Renal cortex interstitium (tissue), 11 donors: ENCODE measurements at regions not wholly inside any gene's neighbourhood (a gene's known extent, or its start where the extent isn't known, plus 50 kb on each side); places are given as distances from the start of the nearest gene placed in this dataset.
"Not testable (repeated sequence)": the region's sequence is repeated elsewhere in the genome, so short reads cannot be mapped to it uniquely, and the experiment has no call there.

Source experiments
- DNase-seq, 11 donors: peaks; one replicate each; pipeline ENCODE4 v3.0.0-alpha.2; 2013; ENCODE audit warnings: low read depth in 9 of 11, low spot score in 4 of 11; ENCODE audit errors: extremely low read depth in 1 of 11

DNA sequence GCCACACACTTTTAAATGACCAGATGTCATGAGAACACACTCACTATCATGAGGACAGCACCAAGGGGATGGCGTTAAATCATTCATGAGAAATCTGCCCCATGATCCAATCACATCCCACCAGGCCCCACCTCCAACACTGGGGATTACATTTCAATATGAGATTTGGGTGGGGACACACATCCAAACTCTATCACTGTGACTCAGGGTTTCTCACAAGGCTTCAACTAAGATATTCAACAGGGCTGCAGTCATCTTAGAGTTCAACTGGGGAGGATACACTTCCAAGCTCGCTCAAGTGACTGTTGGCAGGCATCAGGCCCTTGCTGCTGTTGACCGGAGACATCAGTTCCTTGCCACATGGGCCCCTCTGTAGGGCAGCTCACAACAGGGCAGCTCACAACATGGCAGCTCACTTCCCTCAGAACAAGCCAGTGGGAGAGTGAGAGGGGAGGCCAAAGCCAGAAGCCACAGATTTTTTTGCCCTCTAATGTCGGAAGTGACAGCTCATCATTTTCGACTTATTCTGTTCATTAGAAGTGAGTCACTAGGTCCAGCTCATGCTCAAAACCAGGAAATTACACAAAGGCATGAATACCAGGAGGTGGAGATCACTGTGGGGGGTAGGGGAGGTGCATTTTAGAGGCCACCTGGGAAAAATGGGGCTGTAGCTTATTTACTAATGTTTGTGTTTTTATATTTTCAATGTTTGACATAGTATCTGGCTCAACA lies 50.8 kb upstream of the PTHLH start:
- no peak for DNase-seq

DNA sequence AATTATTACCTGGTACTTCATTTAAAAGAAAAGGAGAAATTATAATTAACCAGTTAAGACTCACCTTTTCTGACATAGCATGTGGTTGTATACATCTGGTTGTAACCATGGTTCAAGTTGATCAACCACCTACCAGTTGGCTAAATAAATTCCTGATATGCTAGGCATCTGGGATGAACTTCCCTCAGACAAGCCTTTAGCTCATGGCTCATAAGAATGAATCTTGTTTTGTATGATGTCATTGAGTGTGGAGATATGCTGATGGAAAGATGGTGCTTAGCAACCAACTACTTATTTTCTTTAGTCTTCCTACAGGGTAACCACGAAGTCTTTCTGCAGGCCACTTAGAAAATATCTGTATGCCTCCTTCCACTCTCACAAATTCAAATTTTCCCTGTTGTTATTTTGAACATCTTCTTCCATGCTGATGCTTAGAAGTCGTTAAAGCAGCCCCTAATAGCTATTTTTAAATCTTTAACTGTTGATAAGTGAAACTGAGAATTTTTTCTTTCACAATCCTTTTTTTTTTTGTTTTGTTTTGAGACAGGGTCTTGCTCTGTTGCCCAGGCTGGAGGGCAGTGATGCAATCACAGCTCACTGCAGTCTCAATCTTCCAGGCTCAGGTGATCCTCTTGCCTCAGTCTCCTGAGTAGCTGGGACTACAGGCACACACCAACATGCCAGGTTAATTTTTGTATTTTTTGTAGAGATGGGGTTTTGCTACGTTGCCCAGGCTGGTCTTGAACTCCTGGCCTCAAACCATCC lies 51.9 kb upstream of the PTHLH start:
- no peak for DNase-seq

DNA sequence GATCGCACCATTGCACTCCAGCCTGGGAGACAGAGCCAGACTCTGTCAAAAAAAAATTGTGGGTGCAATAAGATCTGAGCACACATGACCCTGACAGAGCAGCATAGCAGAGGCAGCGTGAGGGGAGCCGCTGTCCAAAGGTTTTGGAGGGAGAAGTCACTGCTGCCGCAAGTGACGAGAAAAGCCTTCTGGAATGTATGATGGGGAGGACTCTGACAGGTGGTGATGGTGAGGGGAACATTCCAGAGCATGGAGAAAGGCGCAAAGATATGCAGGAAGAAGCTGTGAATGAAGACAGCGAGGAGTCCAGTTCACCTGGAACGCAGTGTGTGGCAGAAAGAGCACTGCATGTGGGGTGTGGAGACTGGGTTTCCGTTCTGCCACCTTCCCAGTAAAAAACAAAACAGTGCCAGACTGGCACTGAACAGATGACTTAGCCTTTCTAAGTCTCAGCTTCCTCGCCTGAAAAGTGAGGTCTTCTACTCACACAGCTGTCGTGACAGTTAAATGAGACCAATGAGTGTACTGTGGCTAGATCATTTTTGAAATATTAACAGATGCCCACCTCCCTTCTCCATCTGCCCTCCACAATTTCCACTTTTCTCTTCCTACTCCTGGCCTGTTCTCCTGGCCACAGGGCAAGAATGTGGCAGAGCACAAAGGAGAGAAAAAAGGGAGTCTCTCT lies 53.4 kb upstream of the PTHLH start:
- DNase-seq: no peak

- DNase-seq: no peak
These were observed 54.2 kb upstream of the PTHLH start for GRCh38 chr12:28026701-28027100.

- DNase-seq: no peak
These were observed 54.8 kb upstream of the PTHLH start for GRCh38 chr12:28027328-28027727.

DNA sequence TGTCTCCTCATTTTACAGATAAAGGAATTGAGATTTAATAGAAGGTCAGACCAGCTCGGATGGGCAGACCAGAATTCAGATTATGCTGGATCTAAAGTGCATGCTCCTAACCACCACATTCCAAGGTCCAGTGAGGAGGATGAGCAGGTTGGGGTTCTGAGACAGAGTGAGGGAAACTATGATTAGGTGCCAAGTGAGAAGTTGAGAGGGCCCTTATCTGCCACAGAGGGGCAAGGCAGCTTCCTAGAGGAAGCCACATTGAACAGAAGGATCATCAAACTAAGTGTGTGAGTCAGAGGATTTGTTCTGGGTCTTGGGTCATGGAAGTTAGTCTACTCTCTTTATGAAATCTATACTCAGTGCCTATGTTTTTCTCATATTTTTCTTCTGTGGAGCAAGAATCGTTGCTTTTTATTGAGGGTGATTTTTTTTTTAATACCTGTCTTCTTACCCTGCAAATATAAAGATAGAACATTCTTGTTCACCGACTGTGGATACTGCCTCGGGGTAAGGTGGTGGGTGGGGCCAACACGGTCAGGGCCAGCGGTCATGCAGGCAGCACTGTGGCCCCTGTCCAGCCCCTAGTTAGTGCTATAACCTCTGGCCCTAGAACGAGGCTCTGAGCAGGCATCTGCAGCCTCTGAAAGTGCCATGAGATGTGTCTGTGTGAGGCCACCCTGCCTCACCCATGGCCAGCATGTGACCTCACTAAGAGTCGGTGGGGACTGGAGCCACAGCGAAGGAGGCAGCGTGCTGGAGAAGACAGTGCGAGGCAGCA lies 55.6 kb upstream of the PTHLH start:
- no peak for DNase-seq

GRCh38 chr12:28032811-28033537 lies 60.4 kb upstream of the PTHLH start:
- no peak for DNase-seq

GRCh38 chr12:28033538-28033915 lies 61.0 kb upstream of the PTHLH start:
- no peak for DNase-seq

DNA sequence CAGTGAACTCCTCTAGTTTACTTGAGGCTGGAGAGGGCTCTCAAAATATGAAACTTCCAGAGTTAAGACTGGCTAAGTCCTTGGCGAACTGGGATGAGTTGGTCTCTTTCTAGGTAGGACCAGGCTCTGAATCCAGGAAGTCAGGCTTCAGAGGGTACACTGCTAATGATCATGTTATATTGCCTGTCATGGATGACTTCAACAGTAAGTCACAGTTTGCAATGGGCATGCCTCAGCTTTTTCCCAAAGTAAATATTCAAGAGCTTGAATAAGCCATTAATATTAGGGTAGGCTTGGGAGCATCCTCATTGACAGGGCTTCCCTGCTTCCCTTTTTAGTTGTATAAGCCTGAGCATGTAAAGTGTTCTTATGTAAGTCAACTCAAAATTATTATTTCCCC lies 61.7 kb upstream of the PTHLH start:
- no peak for DNase-seq

GRCh38 chr12:28035500-28035899 lies 63.0 kb upstream of the PTHLH start:
- DNase-seq: no peak

DNA sequence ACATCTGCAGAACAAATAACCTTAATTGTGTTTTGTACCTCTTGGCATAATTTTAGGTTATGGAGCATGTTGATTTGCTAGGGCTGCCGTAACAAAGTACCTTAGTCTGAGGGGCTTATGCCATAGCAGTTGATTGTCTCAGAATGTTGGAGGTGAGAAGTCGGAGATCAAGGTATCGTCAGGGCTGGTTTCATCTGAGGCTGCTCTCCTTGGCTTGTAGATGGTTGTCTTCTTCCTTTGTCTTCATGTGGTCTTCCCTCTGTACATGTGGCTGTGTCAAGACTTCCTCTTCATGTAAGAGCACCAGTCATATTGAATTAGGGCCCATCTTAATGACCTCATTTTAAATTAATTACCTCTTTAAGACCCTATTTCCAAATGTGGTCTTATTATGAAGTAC lies 64.4 kb upstream of the PTHLH start:
- no peak for DNase-seq

DNA sequence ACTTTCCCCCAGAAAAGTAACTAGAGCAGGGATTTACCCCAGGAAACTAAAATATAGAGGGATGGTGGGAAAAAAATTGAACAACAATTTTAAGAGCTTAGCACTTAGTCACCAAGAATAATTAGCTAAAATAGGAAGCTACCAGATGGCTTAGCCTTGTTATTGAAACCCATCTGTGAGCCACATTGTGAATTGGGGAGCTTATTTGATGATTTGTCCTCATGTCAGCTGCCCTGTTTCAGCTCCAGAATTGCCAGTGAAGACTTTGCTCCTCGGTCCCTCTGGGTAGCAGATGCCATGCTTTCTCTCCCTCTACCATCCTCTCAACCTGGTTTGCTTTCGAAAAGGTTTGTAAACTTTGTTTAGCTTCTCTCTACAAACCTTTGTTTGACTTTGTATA lies 67.7 kb upstream of the PTHLH start:
- DNase-seq: no peak

- not testable (repeated sequence) for DNase-seq
These were observed 74.1 kb upstream of the PTHLH start for GRCh38 chr12:28046600-28046999.

- no peak for DNase-seq
These were observed 78.1 kb upstream of the PTHLH start for GRCh38 chr12:28050606-28051005.

DNA sequence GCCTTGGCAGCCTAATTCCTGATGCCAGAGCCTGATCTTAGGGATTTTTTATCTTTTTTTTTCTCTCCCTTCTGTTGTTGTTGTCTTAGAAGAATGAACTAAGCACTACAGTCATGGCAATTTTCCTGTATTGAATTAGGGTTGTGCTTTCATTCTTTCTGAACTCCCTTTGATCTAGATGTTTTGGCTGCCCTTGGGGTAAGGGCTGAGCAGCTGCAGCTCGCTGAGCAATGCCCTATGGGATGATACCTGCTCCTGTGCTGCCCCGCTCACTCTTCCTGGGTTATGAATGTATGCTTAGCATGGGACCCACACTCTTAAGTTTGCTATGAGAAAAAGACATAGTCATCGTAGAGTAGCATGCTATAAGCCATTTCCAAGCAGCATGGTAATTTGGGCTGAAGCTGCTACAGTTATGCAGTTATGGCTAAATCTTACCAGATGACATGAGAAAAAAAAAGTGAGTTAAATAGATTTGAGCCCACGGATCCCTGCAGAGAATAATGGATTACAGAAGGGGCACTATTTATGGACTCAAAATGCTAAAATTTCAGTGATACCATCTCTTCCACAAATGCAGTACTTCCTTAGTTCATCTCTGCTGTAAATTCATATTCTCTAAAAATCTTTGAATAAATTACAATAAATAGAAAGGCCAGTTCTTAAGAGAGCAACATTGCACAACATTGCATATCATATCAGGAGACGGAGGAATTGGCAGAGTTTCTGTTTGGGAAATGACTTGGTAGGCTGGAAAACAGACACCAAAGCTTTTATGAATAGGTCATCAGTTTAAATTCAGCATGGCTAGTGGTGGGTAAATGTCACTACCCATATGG lies 79.2 kb upstream of the PTHLH start:
- DNase-seq: no peak

- DNase-seq: no peak
These were observed 81.0 kb upstream of the PTHLH start for GRCh38 chr12:28053564-28053963.

GRCh38 chr12:28054583-28054982 lies 82.0 kb upstream of the PTHLH start:
- no peak for DNase-seq
